IMR-90 (cell line): ENCODE measurements at regions not wholly inside any gene's neighbourhood (a gene's known extent, or its start where the extent isn't known, plus 50 kb on each side); places are given as distances from the start of the nearest gene placed in this dataset.
A peak's percentile ranks its signal among the peaks of the same experiment; 100 is the strongest.

Source experiments
- ATAC-seq: fragments of 200-7000 bp; cut with Tn5 transposase; 2 replicates; pipeline ENCODE4 v1.9.1; 2020; ENCODE audit warnings: low read depth, mild to moderate bottlenecking, moderate library complexity
- BruUV-seq: library from RNA; stranded (reverse); fragments of 400-500 nt; replicated peaks from 2 replicates; lab custom pipeline; 2021; lab: Mats Ljungman, UMichigan
- CTCF ChIA-PET: fragments of 300-600 bp; formaldehyde crosslinking; extraction: SDS; loops from one replicate; lab custom pipeline; 2021; ENCODE audit warnings: antibody characterized with exemption; lab: Yijun Ruan, JAX
- POLR2A ChIA-PET: fragments of 300-600 bp; sonication (Branson Sonifier 250); formaldehyde crosslinking; loops from one replicate; lab custom pipeline; 2022; ENCODE audit warnings: antibody characterized with exemption; ENCODE audit not compliant: unreplicated experiment; lab: Charles Lee
- DNase-seq: peaks from one replicate; pipeline ENCODE4 v3.0.0; 2013
- H2AFZ ChIP-seq: replicated peaks from 2 replicates; pipeline ENCODE3; 2013; ENCODE audit warnings: low read length, mild to moderate bottlenecking; ENCODE audit not compliant: poor library complexity
- H2AK5ac ChIP-seq: 2 replicates; pipeline ENCODE4 v1.6.1; 2013; ENCODE audit warnings: low read depth, low read length, inconsistent platforms
- H2AK9ac ChIP-seq: replicated peaks from 2 replicates; pipeline ENCODE3; 2013; ENCODE audit warnings: mild to moderate bottlenecking, low read depth, low read length, moderate library complexity; ENCODE audit not compliant: poor library complexity
- H2BK120ac ChIP-seq: 2 replicates; pipeline ENCODE4 v1.6.1; 2013; ENCODE audit warnings: low read depth, low read length, inconsistent platforms
- H2BK15ac ChIP-seq: 3 replicates; pipeline ENCODE4 v1.6.1; 2013; ENCODE audit warnings: low read depth, low read length, inconsistent platforms
- H2BK20ac ChIP-seq: 2 replicates; pipeline ENCODE4 v1.6.1; 2013; ENCODE audit warnings: low read depth, mild to moderate bottlenecking, inconsistent platforms, low read length, moderate library complexity
- H2BK5ac ChIP-seq: 2 replicates; pipeline ENCODE4 v1.6.1; 2013; ENCODE audit warnings: mild to moderate bottlenecking, low read depth, low read length, inconsistent platforms; ENCODE audit not compliant: poor library complexity, severe bottlenecking
- H3K14ac ChIP-seq: replicated peaks from 2 replicates; pipeline ENCODE4 v1.6.1; 2013; ENCODE audit warnings: low read depth, low read length, inconsistent platforms
- H3K18ac ChIP-seq: 2 replicates; pipeline ENCODE4 v1.6.1; 2013; ENCODE audit warnings: low read depth, low read length, control low read depth
- H3K23ac ChIP-seq: 2 replicates; pipeline ENCODE4 v1.6.1; 2013; ENCODE audit warnings: low read depth, low read length, inconsistent platforms
- H3K27ac ChIP-seq: 2 replicates; pipeline ENCODE4 v1.5.1; 2013; ENCODE audit warnings: mild to moderate bottlenecking, control low read depth, low read length; ENCODE audit not compliant: insufficient read depth
- H3K27me3 ChIP-seq: 2 replicates; pipeline ENCODE4 v1.6.1; 2013; ENCODE audit warnings: low read length; ENCODE audit not compliant: control insufficient read depth, insufficient read depth
- H3K36me3 ChIP-seq: 2 replicates; pipeline ENCODE4 v1.6.1; 2013; ENCODE audit warnings: low read length, mixed read lengths; ENCODE audit not compliant: control insufficient read depth, insufficient read depth
- H3K4ac ChIP-seq: 2 replicates; pipeline ENCODE4 v1.6.1; 2013; ENCODE audit warnings: low read depth, low read length, inconsistent platforms
- H3K4me1 ChIP-seq: 2 replicates; pipeline ENCODE4 v1.6.1; 2013; ENCODE audit warnings: low read length, mixed read lengths; ENCODE audit not compliant: control insufficient read depth, insufficient read depth
- H3K4me2 ChIP-seq: 2 replicates; pipeline ENCODE4 v1.6.1; 2013; ENCODE audit warnings: low read depth, mild to moderate bottlenecking, control low read depth, low read length, moderate library complexity
- H3K4me3 ChIP-seq: 2 replicates; pipeline ENCODE4 v1.5.1; 2013; ENCODE audit warnings: low read depth, mild to moderate bottlenecking, control low read depth, low read length, moderate library complexity; ENCODE audit not compliant: insufficient read depth
- H3K56ac ChIP-seq: 2 replicates; pipeline ENCODE4 v1.6.1; 2013; ENCODE audit warnings: low read length, inconsistent platforms; ENCODE audit not compliant: insufficient read depth; ENCODE audit errors: extremely low read depth
- H3K79me1 ChIP-seq, 2 experiments: 2 replicates each; pipeline ENCODE4 v1.6.1; 2013; ENCODE audit warnings: low read length in 2 of 2, inconsistent platforms in 1 of 2, low read depth in 1 of 2
- H3K9ac ChIP-seq: 2 replicates; pipeline ENCODE4 v1.6.1; 2013; ENCODE audit warnings: low read depth, low read length, control low read depth
- H3K9me1 ChIP-seq: 2 replicates; pipeline ENCODE4 v1.6.1; 2013; ENCODE audit warnings: low read length, inconsistent platforms; ENCODE audit not compliant: insufficient read depth
- H3K9me3 ChIP-seq: 2 replicates; pipeline ENCODE4 v1.6.1; 2013; ENCODE audit warnings: low read length; ENCODE audit not compliant: control insufficient read depth, insufficient read depth
- H4K20me1 ChIP-seq: 2 replicates; pipeline ENCODE4 v1.6.1; 2013; ENCODE audit warnings: low read length, inconsistent platforms; ENCODE audit not compliant: insufficient read depth
- H4K5ac ChIP-seq: 2 replicates; pipeline ENCODE4 v1.6.1; 2013; ENCODE audit warnings: mild to moderate bottlenecking, low read depth, low read length, control low read depth
- H4K8ac ChIP-seq, 2 experiments: 2 replicates each; pipeline ENCODE4 v1.6.1; 2013; ENCODE audit warnings: low read depth in 2 of 2, low read length in 2 of 2, control low read depth in 1 of 2, inconsistent platforms in 1 of 2
- H4K91ac ChIP-seq: 2 replicates; pipeline ENCODE4 v1.6.1; 2013; ENCODE audit warnings: low read depth, low read length, inconsistent platforms; ENCODE audit not compliant: insufficient read depth
- CHD1 ChIP-seq: IDR thresholded peaks from 2 replicates; pipeline ENCODE4 v1.6.1; 2012; ENCODE audit warnings: low read depth, low read length, improper control_type of control experiment
- MAFK ChIP-seq: IDR thresholded peaks from 2 replicates; pipeline ENCODE4 v1.6.1; 2012; ENCODE audit warnings: low read depth, low read length, improper control_type of control experiment
- NFE2L2 ChIP-seq: fragments of 150-350 bp; IDR thresholded peaks from 2 replicates; pipeline ENCODE4 v1.6.1; 2016; ENCODE audit warnings: low read depth, mild to moderate bottlenecking, low read length
- SMC3 ChIP-seq: fragments of 150-350 bp; IDR thresholded peaks from 2 replicates; pipeline ENCODE4 v1.6.1; 2016; ENCODE audit warnings: low read depth, mild to moderate bottlenecking, antibody characterized with exemption, low read length, moderate library complexity
- USF2 ChIP-seq: fragments of 150-350 bp; IDR thresholded peaks from 2 replicates; pipeline ENCODE4 v1.6.1; 2017; ENCODE audit warnings: mild to moderate bottlenecking, antibody characterized with exemption, low read length, low read depth
- WGBS, 2 experiments: methylation state at CpG; one replicate each; pipeline versions ENCODE4 v1.1.5 to v1.1.7; 2013; ENCODE audit warnings: missing lambda C conversion rate in 2 of 2; ENCODE audit not compliant: insufficient read length in 1 of 2; ENCODE audit errors: extremely low coverage in 2 of 2; 5-methylcytosine and 5-hydroxymethylcytosine counted together
- dilution Hi-C: fragments of 300-500 bp; cut with HindIII; formaldehyde crosslinking; loops from one replicate; pipeline ENCODE4 v1.14.3; 2018; ENCODE audit warnings: low sequenced_read_pairs; ENCODE audit not compliant: unreplicated experiment
- in situ Hi-C: fragments of 300-500 bp; cut with MboI; formaldehyde crosslinking; loops from 3 replicates; pipeline ENCODE4 v1.14.3; 2019; ENCODE audit warnings: low sequenced_read_pairs, inconsistent platforms, mixed read lengths
- intact Hi-C: fragments of 100-400 bp; cut with micrococcal nuclease; formaldehyde crosslinking; loops from 2 replicates; pipeline ENCODE4 v1.10.0; 2022

DNA sequence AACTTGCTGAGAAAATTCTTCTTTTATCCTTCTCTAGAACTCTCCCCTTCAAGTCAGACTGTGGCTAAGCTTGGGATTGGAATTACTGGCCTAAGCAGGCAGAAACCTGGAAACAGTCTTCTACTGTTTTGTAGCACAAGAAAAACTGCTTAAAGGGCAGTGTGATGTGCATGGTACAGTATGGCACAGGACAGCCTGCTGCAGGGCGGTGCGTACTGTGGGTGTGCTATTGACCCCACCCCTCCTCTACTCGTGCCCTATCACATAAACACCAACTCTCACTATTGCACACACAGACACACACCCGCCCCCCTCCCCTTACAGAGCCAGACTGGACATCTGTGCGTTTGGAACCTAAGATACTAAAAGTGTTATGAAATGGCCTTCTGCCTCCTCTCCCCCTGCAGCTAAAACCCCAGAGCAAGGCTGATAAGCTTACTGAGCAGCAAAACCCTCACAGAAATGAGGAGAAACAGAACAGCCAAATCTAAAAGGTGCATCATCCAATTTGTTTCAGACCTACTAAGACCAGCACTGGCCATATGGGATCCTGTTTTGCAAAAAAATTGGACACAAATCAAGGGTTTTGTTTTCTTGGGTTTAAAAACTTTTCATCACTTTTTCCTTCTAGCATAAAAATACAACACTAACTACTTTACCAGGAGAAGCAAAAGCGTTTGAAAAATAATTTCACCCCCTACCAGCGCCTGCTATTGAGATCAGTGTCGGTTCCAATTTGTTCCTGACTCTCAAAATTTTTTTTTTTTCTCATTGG is 355.8 kb upstream of the LYPLAL1 start:
- WGBS, 2 experiments: no CpG with 5 or more reads among the region's 8 CpGs
- Histone ChIP-seq H2BK120ac (no peak overlapping the region), H2AK5ac (peak overlapping the region; percentile 35; the same call in 1 of the 2 replicates), H3K9ac (no peak overlapping the region; the same call in 1 of the 2 replicates), H3K27me3 (no peaks in the 10 kb centered on the region), H4K20me1 (no peaks in the 10 kb centered on the region), H3K4me2 (no peak overlapping the region; the same call in 1 of the 2 replicates), H3K4me3 (no peak overlapping the region), H4K5ac (peak overlapping the region; percentile 30), H3K4me1 (peaks cover 4% of the 10 kb centered on the region; the same call in 1 of the 2 replicates), H3K4ac (no peak overlapping the region), H2AFZ (peak overlapping the region; percentile 44), H3K27ac (peak overlapping the region; percentile 32; the same call in 1 of the 2 replicates), H3K18ac (peak overlapping the region; percentile 1; the same call in 1 of the 2 replicates), H3K56ac (peak overlapping the region; percentile 24; the same call in 1 of the 2 replicates), H3K14ac (no peak overlapping the region), H3K9me3 (no peaks in the 10 kb centered on the region), H2AK9ac (no peak overlapping the region), H4K8ac (peak overlapping the region in 1 of 2 experiments; percentile 51; a peak in 3 of 4 replicates), H2BK20ac (peak overlapping the region; percentile 15; the same call in 1 of the 2 replicates), H3K23ac (no peak overlapping the region), H2BK5ac (no peak overlapping the region), H3K9me1 (0 out of 2 replicates have a peak, but pooled peaks cover 2% of the 10 kb centered on the region), H4K91ac (peak overlapping the region; percentile 52; the same call in 1 of the 2 replicates), H3K36me3 (no peaks in the 10 kb centered on the region), H2BK15ac (no peak overlapping the region; the same call in 2 of the 3 replicates), H3K79me1 (no peaks in the 10 kb centered on the region)
- DNase-seq (peak; percentile 5), ATAC-seq (peak; percentile 57)
- ChIA-PET POLR2A (no interaction called here), CTCF (interaction anchor here (0.7 kb wide), 1 partner anchor 279 kb away, joined by 4 read pairs; no protein-coding TSS in a partner anchor)
- intact Hi-C loops (no loop called here), dilution Hi-C loops (no loop called here), in situ Hi-C loops (no loop called here)
- no peak for TF ChIP-seq MAFK
- no peak for TF ChIP-seq USF2
- no peak for TF ChIP-seq SMC3
- no peak for TF ChIP-seq NFE2L2
- TF ChIP-seq CHD1: no peak
- BruUV-seq: no TSS peak
